Embryonic facial prominence (tissue), 1 donor: ENCODE measurements at regions not wholly inside any gene's neighbourhood (a gene's known extent, or its start where the extent isn't known, plus 50 kb on each side); places are given as distances from the start of the nearest gene placed in this dataset.
"Not testable (repeated sequence)": the region's sequence is repeated elsewhere in the genome, so short reads cannot be mapped to it uniquely, and the experiment has no call there.

Experiments
- DNase-seq: peaks from one replicate; pipeline ENCODE4 v3.0.0-alpha.2; 2016; ENCODE audit errors: extremely low spot score

DNA sequence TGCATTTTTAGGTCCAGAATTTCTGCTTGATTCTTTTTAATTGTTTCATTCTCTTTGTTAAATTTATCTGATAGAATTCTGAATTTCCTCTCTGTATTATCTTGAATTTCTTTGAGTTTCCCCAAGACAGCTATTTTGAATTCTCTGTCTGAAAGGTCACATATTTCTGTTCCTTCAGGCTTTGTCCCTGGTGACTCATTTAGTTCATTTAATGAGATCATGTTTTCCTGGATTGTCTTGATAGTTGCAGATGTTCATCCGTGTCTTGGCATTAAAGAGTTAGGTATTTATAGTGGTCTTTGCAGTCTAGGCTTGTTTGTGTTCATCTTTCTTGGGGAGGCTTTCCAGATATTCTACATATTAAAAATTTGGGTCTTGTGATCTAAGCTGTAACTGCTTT is 694.8 kb upstream of the CCDC179 start:
- DNase-seq = no peak

DNA sequence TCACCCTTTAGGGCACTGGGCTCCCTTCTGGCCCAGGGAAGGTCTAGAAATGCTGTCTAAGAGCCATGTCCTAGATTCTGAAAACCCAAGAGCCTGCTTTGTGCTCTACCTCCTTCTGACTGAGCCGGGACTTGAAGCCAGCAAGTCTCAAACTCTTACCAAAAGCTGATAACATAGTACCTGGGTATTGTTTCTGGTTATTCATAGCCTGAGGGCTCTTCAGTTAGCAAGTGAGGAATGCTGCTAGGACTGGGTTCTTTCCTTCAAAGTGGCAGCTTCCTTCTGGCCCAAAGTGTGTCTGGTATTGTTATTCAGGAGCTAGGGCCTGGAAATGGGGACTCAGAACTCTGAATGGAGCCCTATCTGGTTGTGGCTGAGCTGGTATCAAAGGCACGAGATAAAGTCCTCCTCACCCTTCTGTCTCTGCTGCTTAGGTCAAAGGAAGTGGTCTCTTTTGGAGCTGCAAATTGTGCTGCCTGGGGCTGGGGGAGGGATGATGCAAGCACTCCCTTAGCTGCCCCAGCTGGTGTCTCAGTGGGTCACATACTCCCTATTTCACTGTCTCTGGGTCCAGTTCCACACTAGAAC is 696.0 kb upstream of the CCDC179 start:
- no peak for DNase-seq

DNA sequence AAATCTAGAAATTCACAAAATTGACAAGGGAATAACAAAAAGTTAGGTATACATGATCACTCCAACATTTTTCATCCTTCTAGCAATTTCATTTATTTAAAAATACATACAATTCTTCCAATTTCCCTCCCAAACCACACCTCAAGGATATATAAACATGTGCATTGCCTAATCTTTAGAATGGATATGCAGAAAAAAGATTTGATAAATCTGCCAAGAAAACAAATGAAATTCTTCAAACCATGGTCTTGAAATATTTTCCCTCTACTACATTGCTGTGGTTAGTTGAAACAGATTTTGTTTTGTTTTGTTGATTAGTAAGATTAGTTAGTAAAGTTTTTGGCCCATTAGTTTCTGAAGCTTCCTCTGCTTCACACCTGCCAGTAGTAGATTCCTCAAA is 703.3 kb upstream of the CCDC179 start:
- DNase-seq = no peak

DNA sequence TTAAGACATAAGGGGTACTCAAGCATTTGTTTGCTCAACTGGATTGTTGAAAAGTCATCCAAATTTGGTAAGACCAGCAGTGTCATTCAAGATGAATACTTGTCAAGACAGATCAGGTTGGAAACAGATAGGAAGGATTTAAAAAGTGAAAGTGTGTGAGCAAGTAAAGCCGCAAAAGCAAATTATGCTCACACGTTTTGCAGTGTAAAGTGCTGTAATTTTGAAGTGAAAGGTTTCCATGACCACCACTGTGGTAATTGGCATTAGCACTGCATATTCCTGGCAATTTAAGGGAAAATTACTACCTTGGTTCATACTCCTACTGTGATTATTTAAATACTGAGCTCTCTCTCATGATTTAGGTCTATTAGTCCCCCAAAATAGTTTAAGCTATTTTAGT is 704.1 kb upstream of the CCDC179 start:
- no peak for DNase-seq

DNA sequence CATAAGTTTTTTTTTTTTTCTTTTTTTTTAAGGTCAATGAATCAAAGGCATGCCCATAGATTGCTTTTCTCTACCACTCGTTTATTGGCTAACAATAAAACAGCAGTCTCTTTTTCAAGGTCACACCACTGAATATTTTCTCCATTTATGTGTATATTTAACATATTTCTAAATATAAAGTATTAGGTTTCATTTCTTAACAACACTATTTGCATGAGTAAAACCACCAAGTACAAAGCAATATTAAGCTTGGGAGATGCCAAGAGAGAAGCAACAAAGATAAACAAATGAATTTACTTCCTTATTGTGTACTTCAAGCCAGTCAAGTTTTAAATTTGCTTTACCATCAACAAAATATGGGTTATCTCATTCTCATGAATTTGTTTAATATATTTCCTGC is 708.9 kb upstream of the CCDC179 start:
- DNase-seq = no peak

DNA sequence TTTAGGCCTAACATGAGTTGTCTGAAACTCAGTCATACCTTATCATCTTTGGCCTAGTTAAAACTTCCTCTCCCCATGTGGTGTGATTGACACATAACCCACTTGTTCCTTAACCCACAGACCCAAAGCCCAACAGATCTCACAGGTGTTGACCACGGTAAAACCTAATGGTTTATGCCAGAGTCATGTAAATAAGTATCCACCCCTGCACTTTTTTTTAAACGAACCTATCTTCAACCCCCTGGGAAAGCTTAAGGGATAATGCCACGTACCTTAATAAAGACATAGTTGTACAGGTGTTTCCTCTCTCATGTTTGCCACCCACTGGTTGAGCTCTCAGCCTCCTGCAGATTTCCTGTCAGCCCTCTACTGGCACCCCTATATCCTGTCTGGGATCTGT is 709.3 kb upstream of the CCDC179 start:
- DNase-seq = no peak

DNA sequence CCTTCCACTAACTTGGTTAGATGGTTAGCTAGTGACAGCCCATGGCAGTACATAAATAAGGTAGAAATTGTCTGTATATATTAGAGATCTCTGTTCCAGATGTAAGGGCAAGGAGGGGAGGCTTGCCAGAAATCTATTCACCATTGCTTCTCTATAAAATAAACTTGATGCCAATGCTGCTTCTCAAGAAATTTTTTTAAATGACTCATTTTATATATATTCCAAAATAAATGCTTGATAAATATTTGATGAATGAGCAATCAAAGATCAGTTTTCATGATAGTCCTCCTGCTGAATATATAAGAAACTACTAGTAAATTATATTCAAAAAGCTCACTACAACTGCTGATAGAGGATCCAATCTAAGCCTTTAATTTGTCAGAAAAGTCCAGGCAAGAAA is 710.6 kb upstream of the CCDC179 start:
- no peak for DNase-seq

DNA sequence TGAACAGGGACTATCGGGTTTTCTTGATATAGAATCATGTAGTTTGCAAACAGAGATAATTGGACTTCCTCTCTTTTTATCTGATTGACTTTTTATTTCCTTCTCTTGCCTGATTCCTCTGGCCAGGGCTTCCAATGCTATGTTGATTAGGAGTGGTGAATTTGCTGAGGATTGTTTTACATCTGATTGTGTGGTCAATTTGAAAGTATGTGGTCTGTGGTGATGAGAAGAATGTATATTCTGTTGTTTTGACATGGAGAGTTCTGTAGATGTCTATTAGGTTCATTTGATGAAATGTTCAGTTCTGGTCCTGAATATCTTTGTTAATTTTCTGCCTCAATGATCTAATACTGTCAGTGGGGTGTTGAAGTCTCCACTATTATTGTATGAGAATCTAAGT is 713.2 kb upstream of the CCDC179 start:
- no peak for DNase-seq

DNA sequence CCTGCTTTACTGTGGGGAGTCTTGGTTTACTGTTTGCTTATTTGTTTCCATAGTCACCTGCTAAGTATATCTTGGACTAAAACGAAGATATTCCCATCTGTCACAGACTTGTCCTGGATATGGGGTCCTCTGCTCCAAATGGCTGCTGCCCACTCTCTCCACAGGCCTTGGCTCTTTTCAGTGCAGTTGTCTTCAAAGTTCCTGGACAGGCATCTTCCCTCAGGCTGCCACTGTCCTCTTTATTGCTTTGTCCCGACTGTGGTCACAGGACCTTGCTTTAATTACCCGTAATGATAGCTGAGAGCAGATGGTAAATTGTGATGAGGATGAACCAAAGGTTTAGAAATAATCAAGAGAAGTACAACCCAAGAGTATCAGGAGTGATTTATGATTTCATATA is 713.9 kb upstream of the CCDC179 start:
- no peak for DNase-seq

DNA sequence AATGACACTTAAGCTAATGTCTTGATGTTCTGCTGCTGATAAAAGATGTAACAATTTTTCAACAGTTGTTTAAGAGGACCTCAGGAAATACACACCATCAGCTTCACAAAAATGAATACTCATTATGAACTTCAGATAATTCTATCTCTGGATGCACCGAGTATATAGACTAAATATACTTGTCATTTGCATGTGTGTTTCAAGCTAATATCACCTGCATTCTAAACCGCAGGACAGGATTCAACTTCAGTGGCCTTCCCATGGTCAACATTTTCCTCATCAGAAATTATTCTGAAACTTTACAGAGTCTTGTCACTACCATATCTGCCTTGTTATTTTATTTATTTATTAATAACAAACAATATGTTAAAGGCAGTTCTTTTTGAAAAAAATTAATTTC is 717.0 kb upstream of the CCDC179 start:
- no peak for DNase-seq

DNA sequence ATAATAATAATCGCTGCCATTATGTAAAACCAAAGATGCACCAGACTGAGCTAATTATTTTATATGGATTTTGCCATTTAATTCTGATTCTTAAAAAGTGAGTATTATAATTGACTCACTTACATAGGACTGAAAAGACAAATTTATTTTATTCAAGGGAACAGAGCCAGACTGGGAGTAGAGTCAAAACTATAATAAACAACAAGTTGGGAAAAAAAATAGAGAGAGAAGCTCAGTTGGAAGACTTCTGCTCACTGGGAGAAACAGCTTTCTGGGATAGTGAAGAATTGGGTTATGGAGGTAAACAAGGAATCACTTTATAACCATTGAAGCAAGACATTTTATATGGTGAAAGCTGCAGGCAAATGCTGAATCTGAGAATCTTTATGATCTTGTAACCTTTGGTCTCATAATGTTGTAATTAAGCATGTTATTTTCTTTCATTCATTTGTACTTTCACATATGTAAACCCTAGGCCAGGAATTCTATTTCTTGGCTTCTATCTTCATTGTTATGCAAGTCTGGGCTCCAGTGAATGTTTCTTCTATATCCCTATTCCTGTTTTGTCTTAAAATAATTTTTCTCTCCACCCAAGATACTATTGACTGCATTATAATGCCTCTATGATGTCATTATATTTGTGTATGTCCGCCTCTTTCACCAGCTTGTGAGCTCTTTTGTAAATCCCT is 725.3 kb upstream of the CCDC179 start:
- DNase-seq = no peak

DNA sequence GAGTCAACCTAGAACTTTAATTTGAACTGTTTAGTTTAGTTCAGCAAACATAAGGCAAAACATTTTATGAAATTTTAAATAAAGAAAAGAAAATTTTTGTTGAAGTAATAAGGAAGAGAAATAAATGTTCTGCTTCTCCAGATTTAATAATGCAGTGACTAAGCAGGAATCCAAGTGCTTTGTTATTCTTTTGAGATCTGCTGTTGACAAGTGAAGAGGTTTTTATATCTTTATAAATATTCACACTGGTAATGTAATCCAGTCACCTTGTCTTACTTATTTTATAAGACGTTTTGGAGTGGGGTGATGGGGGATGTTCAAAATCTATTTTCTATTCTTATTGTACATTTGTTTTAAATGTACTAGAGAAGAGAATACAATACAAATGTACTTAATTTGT is 725.9 kb upstream of the CCDC179 start:
- no peak for DNase-seq

DNA sequence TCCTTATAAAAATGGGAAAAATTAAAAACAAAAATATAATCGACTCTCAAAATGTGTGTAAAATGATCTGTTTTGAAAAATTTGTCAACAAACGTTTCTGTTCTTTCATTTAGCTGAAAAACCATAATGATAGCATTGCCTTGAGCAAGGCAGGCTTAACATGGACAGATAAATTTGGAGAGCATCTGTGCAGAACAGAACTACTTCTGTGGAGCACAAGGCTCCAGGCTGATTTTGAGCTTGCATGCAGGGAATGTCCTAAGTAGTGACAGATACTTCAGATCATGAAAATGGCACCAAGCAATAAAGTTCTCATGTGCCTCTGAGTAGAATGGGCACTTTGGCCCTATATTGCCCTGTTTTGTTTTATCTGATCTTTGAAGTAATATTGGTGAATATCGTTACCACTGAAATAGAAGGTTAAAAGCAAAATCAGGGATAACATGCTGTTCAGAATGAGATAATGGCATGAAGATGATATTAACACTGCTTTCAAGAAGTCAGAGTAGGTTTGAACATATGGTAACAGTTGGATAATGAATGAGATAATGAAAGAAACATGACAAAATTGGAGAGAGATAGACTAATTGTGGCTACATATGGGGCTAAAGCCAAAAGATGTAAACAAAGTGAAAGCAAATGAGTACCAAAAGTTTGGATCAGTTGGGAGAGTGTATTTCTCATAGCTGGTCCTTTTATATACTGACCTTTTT is 730.5 kb upstream of the CCDC179 start:
- DNase-seq = no peak

DNA sequence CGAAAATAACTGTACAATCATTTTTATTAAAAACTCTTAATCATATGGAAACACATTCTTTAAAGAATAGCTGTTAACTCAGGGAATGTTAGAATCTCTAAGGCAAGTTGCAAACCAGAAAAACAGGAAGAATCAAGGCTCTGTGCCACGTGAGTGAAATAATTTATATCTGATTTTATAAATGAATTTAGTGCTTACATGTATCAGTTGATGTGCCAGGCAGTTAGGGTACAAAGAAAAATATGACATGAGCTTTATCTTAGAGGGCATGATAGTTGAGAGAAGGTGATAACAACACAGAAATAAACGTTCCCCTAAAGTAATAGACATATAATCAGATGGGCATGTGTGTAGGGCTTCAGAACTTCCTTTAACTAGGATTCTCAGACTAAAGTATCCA is 734.5 kb upstream of the CCDC179 start:
- DNase-seq = no peak

DNA sequence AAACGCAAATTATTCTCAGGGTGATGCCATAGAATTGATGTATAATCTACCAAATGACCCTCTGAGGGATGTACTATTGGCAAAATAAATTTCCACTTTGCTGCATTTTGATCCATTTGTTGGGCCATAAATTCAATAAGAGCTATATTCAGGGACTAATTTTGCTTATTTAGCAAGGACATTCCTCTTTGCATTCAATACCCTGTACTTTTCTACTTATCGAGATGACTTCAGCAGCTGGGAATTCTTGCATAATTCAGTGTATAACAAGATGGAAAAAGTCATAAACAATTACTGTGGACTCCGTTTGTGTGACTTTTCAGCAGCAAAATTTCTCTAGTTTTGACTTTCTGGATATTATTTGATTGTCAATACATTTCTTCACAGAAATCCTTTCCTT is 744.7 kb upstream of the CCDC179 start:
- no peak for DNase-seq

DNA sequence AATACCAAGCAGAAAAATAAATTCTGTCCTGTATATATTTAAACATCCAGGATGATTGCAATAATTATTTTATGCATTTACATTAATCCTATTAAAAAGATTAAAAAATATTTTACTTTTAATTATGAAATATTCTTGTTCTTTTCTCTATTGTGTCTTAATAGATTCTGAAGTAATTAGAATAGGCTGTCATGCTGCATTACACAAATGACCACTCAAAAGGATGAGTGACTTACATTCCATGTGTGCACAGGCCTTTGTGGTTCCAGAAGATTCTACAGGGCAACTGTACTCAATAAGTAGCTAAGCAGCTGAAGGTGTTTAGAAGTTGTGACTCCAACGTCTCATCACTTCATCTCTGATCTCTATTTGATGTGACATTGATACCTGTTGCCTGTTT is 745.9 kb upstream of the CCDC179 start:
- DNase-seq = no peak

DNA sequence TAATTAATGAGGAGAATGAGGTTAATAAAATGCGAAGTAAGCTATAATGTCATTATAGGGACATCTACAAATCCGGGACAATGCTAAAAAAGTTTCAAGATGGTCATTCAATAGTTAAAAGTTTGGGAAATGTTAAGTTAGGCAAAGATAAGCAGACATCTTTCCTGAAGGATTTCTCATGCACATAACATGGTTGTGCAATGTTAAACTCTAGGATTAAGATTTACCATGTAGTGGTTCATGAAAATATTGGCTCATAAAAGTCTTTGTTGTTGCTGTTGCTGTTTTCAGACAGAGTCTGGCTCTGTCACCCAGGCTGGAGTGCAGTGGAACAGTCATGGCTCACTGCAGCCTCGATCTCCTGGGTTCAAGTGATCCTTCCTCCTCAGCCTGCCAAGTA is 751.5 kb upstream of the CCDC179 start:
- no peak for DNase-seq

DNA sequence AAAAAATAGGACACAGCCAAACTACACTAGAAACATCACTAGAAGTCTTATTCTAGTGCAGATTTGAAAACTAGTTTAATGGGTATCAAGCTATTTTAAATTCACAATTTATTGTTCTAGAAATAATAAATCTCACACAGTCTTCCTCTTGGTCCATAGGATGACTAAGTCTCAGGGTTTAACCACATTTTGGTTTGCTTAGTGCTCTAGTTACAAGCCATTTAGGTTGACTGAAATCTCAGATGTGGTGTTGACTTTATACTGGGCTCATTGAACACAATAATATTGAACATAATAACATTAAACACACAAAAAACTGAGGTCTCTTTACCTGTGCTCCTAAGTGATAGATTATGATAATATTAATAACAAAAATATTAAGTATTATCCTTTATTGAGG is 760.3 kb upstream of the CCDC179 start:
- no peak for DNase-seq

DNA sequence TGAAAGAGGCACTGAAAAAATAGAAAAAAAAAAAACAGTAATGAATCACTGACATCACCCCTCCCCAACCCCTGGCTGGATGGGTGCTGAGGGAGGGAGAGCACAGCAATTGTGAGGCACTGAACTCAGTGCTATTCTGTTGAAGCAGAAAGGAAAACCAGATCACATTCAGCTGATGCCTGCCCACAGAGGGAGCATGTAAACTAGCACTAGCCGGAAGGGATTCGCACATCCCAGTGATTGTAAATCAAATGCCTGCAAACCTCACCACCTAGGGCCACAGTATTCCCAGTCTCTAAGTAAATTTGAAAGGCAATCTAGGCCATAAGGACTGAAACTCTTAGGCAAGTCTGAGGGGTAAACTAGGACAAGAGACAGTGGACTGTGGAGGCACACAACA is 772.0 kb upstream of the CCDC179 start:
- DNase-seq = no peak

DNA sequence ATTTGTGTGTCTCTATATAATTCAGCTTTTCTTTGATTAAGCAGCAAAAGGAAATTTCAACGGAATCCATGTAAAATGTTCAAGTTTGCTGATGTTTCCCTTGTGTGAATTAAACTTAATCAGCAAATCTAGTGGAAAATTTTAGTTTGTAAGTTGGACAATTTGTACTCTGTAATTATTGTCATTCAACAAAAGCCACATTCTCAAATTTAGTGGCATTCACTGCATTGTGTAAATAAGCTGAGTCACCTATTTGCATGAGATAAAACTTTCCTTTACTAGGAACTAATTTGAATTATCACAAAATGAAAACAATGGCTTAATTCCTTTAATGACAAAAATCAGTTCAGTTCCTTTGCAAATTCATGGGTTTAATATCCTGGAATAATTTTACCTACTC is 784.2 kb upstream of the CCDC179 start:
- DNase-seq = no peak

DNA sequence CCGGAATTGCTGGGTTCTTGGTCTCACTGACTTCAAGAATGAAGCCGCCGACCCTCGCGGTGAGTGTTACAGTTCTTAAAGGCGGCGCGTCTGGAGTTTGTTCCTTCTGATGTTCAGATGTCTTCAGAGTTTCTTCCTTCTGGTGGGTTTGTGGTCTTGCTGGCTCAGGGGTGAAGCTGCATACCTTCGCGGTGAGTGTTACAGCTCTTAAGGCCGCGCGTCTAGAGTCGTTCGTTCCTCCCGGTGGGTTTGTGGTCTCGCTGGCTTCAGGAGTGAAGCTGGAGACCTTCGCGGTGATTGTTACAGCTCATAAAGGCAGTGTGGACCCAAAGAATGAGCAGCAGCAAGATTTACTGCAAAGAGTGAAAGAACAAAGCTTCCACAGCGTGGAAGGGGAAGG is 792.1 kb upstream of the CCDC179 start:
- not testable (repeated sequence) for DNase-seq

DNA sequence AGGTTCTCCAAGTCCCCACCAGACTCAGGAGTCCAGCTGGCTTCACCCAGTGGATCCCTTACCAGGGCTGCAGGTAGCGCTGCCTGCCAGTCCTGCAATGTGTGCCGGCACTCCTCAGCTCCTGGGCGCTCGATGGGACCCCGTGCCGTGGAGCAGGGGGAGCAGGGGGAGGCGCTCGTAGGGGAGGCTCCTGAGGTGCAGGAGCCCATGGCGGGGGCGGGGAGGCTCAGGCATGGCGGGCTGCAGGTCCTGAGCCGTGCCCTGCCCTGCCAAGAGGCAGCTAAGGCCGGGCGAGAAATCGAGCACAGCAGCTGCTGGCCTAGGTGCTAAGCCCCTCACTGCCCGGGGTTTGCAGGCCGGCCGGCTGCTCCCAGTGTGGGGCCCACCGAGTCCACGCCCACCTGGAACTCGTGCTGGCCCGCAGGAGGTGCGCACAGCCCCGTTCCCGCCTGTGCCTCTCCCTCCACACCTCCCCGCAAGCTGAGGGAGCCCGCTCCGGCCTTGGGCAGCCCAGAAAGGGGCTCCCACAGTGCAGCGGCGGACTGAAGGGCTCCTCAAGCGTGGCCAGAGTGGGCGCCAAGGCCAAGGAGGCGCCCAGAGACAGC is 792.9 kb upstream of the CCDC179 start:
- no peak for DNase-seq

DNA sequence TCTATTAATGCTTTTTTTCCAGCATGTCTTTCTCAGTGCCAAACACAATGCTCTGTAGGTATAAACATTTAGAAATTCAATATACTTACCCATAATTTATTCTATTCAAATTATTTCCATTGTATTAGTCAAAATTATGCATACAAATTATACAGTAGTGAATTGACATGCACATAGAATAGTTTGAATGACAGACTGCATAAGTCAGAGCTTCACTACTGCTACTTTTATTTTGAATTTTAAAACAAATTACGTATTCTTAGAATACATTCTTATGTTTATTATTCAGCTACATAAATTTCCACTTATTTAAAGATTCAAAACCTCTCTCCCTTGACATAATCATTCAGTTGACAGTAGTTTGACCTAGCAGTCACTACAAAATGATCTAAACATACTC is 808.0 kb upstream of the CCDC179 start:
- no peak for DNase-seq
